ENCODE measurements at regions not wholly inside any gene's neighbourhood (a gene's known extent, or its start where the extent isn't known, plus 50 kb on each side); places are given as distances from the start of the nearest gene placed in this dataset.
"Not testable (repeated sequence)": the region's sequence is repeated elsewhere in the genome, so short reads cannot be mapped to it uniquely, and the experiment has no call there.

DNA sequence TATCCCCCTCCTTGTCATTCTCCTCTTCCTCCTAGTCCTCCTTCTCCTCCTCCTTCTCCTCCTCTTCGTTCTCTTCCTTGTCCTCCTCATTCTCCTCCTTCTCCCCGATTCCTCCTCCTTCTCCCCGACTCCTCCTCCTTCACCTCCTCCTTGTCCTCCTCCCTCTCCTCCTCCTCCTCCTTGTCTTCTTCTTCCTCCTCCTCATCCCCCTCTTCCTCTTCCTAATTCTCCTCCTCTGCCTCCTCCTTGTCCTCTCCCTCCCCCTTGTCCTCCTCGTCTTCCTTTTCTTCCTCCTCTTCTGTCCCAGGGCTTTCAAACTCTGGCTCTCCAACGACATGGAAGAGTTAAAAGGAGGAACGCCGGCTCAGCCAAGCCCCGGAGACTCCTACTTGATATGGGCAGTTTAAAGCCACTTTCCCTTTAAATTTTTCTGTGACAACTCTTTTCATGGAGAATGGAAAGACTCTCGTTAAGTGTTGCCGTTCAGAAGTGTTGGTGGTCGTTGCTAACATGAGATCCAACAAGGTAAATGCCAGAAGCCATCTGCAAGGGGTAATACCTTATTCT lies 115.5 kb upstream of the FAM20C start:
- ATAC-seq (ENCODE audit: low read depth); H2AK9ac ChIP-seq (replicated peaks; ENCODE audit: low read depth, low read length, poor library complexity); H3K18ac ChIP-seq (ENCODE audit: low read depth, low read length); POLR2A ChIA-PET (ENCODE audit: unreplicated experiment); CTCF ChIA-PET; H4K5ac ChIP-seq (ENCODE audit: low read depth, low read length); H2BK120ac ChIP-seq (ENCODE audit: low read depth, low read length); BruUV-seq (replicated peaks); H3K4ac ChIP-seq (ENCODE audit: low read depth, low read length); H3K9me3 ChIP-seq (ENCODE audit: control insufficient read depth, insufficient read depth, low read length); H2BK5ac ChIP-seq (ENCODE audit: low read depth, low read length, poor library complexity, severe bottlenecking); H3K27ac ChIP-seq (ENCODE audit: insufficient read depth, low read length); H4K8ac ChIP-seq (ENCODE audit: low read depth in 2 of 2, low read length in 2 of 2); H3K56ac ChIP-seq (ENCODE audit: extremely low read depth, insufficient read depth, low read length); H3K9me1 ChIP-seq (ENCODE audit: insufficient read depth, low read length); H2AK5ac ChIP-seq (ENCODE audit: low read depth, low read length); H3K4me3 ChIP-seq (ENCODE audit: insufficient read depth, low read depth, low read length); H3K4me2 ChIP-seq (ENCODE audit: low read depth, low read length); H3K14ac ChIP-seq (replicated peaks; ENCODE audit: low read depth, low read length); H4K91ac ChIP-seq (ENCODE audit: insufficient read depth, low read depth, low read length); H3K9ac ChIP-seq (ENCODE audit: low read depth, low read length); in situ Hi-C loops (cut with MboI; ENCODE audit: low sequenced_read_pairs); H2BK15ac ChIP-seq (ENCODE audit: low read depth, low read length); H3K23ac ChIP-seq (ENCODE audit: low read depth, low read length); H3K79me1 ChIP-seq (ENCODE audit: low read depth in 1 of 2, low read length in 2 of 2); H3K36me3 ChIP-seq (ENCODE audit: control insufficient read depth, insufficient read depth, low read length); H3K27me3 ChIP-seq (ENCODE audit: control insufficient read depth, insufficient read depth, low read length); H2AFZ ChIP-seq (replicated peaks; ENCODE audit: low read length, poor library complexity); H4K20me1 ChIP-seq (ENCODE audit: insufficient read depth, low read length); dilution Hi-C loops (cut with HindIII; ENCODE audit: low sequenced_read_pairs, unreplicated experiment); H2BK20ac ChIP-seq (ENCODE audit: low read depth, low read length); intact Hi-C loops (cut with micrococcal nuclease); DNase-seq; H3K4me1 ChIP-seq (ENCODE audit: control insufficient read depth, insufficient read depth, low read length): not testable (repeated sequence)
- WGBS, 2 experiments (ENCODE audit: extremely low coverage in 2 of 2, insufficient read length in 1 of 2): 100% methylated on average over 2 of the region's 11 CpGs; no CpG with 5 or more reads in 1 of the 2 experiments

DNA sequence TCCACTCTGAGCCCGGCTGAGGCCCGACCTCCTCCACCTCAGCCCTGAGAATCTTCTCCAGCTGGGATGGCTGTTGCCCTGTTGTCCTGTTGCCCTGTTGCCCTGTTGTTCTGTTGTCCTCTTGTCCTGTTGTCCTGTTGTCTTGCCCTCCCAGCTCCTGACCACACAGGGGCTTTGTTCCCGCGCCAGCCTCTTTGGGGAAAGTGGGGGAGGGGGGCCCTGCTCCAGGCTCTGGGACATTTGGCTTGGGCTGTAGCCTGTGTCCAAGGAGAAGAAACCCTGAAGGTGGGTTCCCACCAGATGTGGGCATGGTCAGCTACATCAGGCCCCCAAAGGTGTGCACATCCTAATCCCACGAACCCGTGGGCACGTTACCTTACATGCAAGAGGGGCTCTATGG lies 113.5 kb upstream of the FAM20C start:
- H2AFZ ChIP-seq (replicated peaks; ENCODE audit: low read length, poor library complexity); H3K27ac ChIP-seq (ENCODE audit: insufficient read depth, low read length); ATAC-seq (ENCODE audit: low read depth); CTCF ChIA-PET; H2AK9ac ChIP-seq (replicated peaks; ENCODE audit: low read depth, low read length, poor library complexity); H3K36me3 ChIP-seq (ENCODE audit: control insufficient read depth, insufficient read depth, low read length); POLR2A ChIA-PET (ENCODE audit: unreplicated experiment); H3K79me1 ChIP-seq (ENCODE audit: low read depth in 1 of 2, low read length in 2 of 2); DNase-seq; H3K9me3 ChIP-seq (ENCODE audit: control insufficient read depth, insufficient read depth, low read length); BruUV-seq (replicated peaks); H3K14ac ChIP-seq (replicated peaks; ENCODE audit: low read depth, low read length); H3K9me1 ChIP-seq (ENCODE audit: insufficient read depth, low read length); H3K9ac ChIP-seq (ENCODE audit: low read depth, low read length); H3K18ac ChIP-seq (ENCODE audit: low read depth, low read length); H3K4ac ChIP-seq (ENCODE audit: low read depth, low read length); H4K20me1 ChIP-seq (ENCODE audit: insufficient read depth, low read length); H3K56ac ChIP-seq (ENCODE audit: extremely low read depth, insufficient read depth, low read length); H3K4me2 ChIP-seq (ENCODE audit: low read depth, low read length); H2BK120ac ChIP-seq (ENCODE audit: low read depth, low read length); H2AK5ac ChIP-seq (ENCODE audit: low read depth, low read length); H2BK5ac ChIP-seq (ENCODE audit: low read depth, low read length, poor library complexity, severe bottlenecking); intact Hi-C loops (cut with micrococcal nuclease); dilution Hi-C loops (cut with HindIII; ENCODE audit: low sequenced_read_pairs, unreplicated experiment); H4K5ac ChIP-seq (ENCODE audit: low read depth, low read length); H4K8ac ChIP-seq (ENCODE audit: low read depth in 2 of 2, low read length in 2 of 2); H2BK20ac ChIP-seq (ENCODE audit: low read depth, low read length); H2BK15ac ChIP-seq (ENCODE audit: low read depth, low read length); H4K91ac ChIP-seq (ENCODE audit: insufficient read depth, low read depth, low read length); H3K23ac ChIP-seq (ENCODE audit: low read depth, low read length); H3K4me1 ChIP-seq (ENCODE audit: control insufficient read depth, insufficient read depth, low read length); H3K27me3 ChIP-seq (ENCODE audit: control insufficient read depth, insufficient read depth, low read length); H3K4me3 ChIP-seq (ENCODE audit: insufficient read depth, low read depth, low read length); in situ Hi-C loops (cut with MboI; ENCODE audit: low sequenced_read_pairs): not testable (repeated sequence)
- no CpG with 5 or more reads among the region's 7 CpGs for WGBS, 2 experiments (ENCODE audit: extremely low coverage in 2 of 2, insufficient read length in 1 of 2)

Measured in IMR-90 (cell line).